ENCODE measurements at regions not wholly inside any gene's neighbourhood (a gene's known extent, or its start where the extent isn't known, plus 50 kb on each side); places are given as distances from the start of the nearest gene placed in this dataset.
"Not testable (repeated sequence)": the region's sequence is repeated elsewhere in the genome, so short reads cannot be mapped to it uniquely, and the experiment has no call there.

- Mint-ChIP-seq H3K4me3 (no peak overlapping the region), H3K36me3 (ENCODE audit: low read depth) (no peaks in the 10 kb centered on the region), H3K27ac (no peak overlapping the region), H3K4me1 (ENCODE audit: low read depth) (no peaks in the 10 kb centered on the region), H3K27me3 (ENCODE audit: low read depth) (no peaks in the 10 kb centered on the region), H3K9me3 (no peaks in the 10 kb centered on the region)
These were observed 104.4 kb downstream of the ACTL7B start for GRCh38 chr9:108751369-108751768.

DNA sequence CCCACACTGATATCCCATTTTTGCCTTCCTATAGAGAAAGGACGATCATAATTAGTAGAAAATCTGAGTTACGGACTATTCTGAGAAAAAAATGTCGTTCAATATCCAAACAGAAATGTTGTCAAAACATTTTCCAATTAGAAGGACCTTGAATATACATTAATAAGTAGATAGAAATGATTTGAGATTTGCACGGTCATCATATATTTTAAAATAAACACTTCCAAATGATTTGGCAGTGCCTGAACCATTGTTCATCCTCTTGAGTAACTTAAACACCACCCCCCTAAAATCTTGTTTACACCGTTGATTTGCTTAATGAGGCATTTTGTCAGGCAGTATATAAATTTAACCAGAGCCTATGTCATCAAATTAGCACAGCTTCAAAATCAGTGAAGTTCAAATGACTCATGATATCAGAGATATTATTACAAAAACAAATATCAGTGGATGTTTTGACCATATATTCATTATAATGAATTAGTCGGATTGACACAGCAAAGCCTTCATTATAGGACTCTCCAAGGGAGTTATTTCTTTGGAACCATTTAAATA lies 105.0 kb downstream of the ACTL7B start:
- H3K27me3 Mint-ChIP-seq (ENCODE audit: low read depth), result no peaks in the 10 kb centered on the region
- H3K9me3 Mint-ChIP-seq, result no peaks in the 10 kb centered on the region
- no peak overlapping the region for H3K27ac Mint-ChIP-seq
- no peak overlapping the region for H3K4me3 Mint-ChIP-seq
- H3K4me1 Mint-ChIP-seq (ENCODE audit: low read depth), result no peaks in the 10 kb centered on the region
- no peaks in the 10 kb centered on the region for H3K36me3 Mint-ChIP-seq (ENCODE audit: low read depth)

DNA sequence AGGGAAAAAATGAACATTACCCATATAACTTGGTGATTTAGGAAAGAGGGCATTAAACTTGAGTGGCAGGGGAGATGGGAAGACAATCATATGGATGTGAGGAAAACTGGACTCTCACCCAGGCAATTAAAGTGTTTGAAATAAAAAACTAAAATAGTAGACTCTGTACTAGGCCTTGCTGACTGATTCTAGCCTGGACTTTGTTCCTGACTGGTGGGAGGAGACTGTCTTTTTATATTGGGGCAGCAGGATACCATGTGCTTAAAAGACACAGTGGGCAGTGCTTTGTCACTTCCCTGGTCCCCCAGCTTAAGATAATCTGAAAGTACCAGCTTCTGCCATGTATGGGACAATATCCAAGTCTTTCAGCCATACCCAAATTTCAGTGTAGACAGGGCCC lies 107.0 kb downstream of the ACTL7B start:
- H3K4me3 Mint-ChIP-seq, result no peak overlapping the region
- H3K9me3 Mint-ChIP-seq, result no peaks in the 10 kb centered on the region
- no peak overlapping the region for H3K27ac Mint-ChIP-seq

GRCh38 chr9:108746864-108747263 lies 108.9 kb downstream of the ACTL7B start:
- no peaks in the 10 kb centered on the region for H3K9me3 Mint-ChIP-seq
- no peaks in the 10 kb centered on the region for H3K4me1 Mint-ChIP-seq (ENCODE audit: low read depth)
- H3K36me3 Mint-ChIP-seq (ENCODE audit: low read depth), result no peaks in the 10 kb centered on the region
- H3K27me3 Mint-ChIP-seq (ENCODE audit: low read depth), result no peaks in the 10 kb centered on the region
- H3K4me3 Mint-ChIP-seq, result no peak overlapping the region
- no peak overlapping the region for H3K27ac Mint-ChIP-seq

More for the DNA sequence above, 107.0 kb downstream of the ACTL7B start:
- no peaks in the 10 kb centered on the region for H3K27me3 Mint-ChIP-seq (ENCODE audit: low read depth)
- H3K36me3 Mint-ChIP-seq (ENCODE audit: low read depth), result no peaks in the 10 kb centered on the region
- no peaks in the 10 kb centered on the region for H3K4me1 Mint-ChIP-seq (ENCODE audit: low read depth)

- Mint-ChIP-seq H3K36me3 (ENCODE audit: low read depth) (no peaks in the 10 kb centered on the region), H3K4me1 (ENCODE audit: low read depth) (no peaks in the 10 kb centered on the region)
These were observed 109.8 kb downstream of the ACTL7B start for GRCh38 chr9:108746001-108746400.

DNA sequence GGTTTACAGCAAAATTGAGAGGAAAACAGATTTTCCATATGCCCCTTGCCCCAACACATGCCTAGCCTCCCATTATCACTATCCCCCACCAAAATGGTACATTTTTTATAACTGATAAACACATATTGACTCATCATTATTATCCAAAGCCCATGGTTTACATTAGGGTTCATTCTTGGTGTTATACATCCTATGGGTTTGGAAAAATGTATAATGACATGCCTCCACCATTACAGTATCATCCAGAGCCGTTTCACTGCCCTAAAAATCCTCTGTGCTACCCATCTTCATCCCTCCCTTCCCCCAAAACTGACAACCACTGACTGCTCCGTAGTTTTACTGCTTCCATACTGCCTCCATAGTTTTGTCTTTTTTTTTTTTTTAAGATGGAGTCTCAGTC lies 111.1 kb downstream of the ACTL7B start:
- no peaks in the 10 kb centered on the region for H3K36me3 Mint-ChIP-seq (ENCODE audit: low read depth)
- H3K27me3 Mint-ChIP-seq (ENCODE audit: low read depth), result no peaks in the 10 kb centered on the region
- H3K4me3 Mint-ChIP-seq, result no peak overlapping the region
- H3K27ac Mint-ChIP-seq, result no peak overlapping the region
- no peaks in the 10 kb centered on the region for H3K4me1 Mint-ChIP-seq (ENCODE audit: low read depth)
- H3K9me3 Mint-ChIP-seq, result no peaks in the 10 kb centered on the region

More at GRCh38 chr9:108746001-108746400, 109.8 kb downstream of the ACTL7B start:
- Mint-ChIP-seq H3K4me3 (no peak overlapping the region), H3K9me3 (no peaks in the 10 kb centered on the region), H3K27me3 (ENCODE audit: low read depth) (no peaks in the 10 kb centered on the region), H3K27ac (no peak overlapping the region)

GRCh38 chr9:108743901-108744371 lies 111.8 kb downstream of the ACTL7B start:
- Mint-ChIP-seq H3K9me3 (no peaks in the 10 kb centered on the region), H3K27me3 (ENCODE audit: low read depth) (no peaks in the 10 kb centered on the region), H3K36me3 (ENCODE audit: low read depth) (no peaks in the 10 kb centered on the region), H3K27ac (no peak overlapping the region), H3K4me3 (no peak overlapping the region), H3K4me1 (ENCODE audit: low read depth) (no peaks in the 10 kb centered on the region)

GRCh38 chr9:108743416-108743815 lies 112.4 kb downstream of the ACTL7B start:
- no peaks in the 10 kb centered on the region for H3K4me1 Mint-ChIP-seq (ENCODE audit: low read depth)
- H3K27me3 Mint-ChIP-seq (ENCODE audit: low read depth), result no peaks in the 10 kb centered on the region
- no peak overlapping the region for H3K27ac Mint-ChIP-seq
- H3K36me3 Mint-ChIP-seq (ENCODE audit: low read depth), result no peaks in the 10 kb centered on the region
- no peaks in the 10 kb centered on the region for H3K9me3 Mint-ChIP-seq
- H3K4me3 Mint-ChIP-seq, result no peak overlapping the region

DNA sequence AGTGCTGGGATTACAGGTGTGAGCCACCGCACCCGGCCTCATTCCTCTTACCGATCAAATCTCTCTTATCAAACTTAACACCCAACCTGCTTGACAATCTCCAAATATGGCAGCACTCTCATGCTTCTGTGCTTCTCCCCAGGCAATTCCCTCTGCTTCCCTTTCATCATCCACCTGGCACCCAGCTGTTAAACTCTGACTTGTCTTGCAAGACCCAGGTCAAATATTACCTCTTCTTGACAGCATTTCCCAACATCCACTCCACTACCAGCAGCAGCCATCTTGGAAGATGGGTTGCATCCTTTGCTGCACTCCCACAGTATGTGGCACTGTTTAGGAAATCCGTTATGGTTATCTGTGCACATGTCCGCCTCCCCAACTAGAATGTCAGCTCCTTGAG lies 113.6 kb downstream of the ACTL7B start:
- Mint-ChIP-seq H3K36me3 (ENCODE audit: low read depth) (no peaks in the 10 kb centered on the region), H3K9me3 (no peaks in the 10 kb centered on the region), H3K4me3 (no peak overlapping the region), H3K27me3 (ENCODE audit: low read depth) (no peaks in the 10 kb centered on the region), H3K27ac (no peak overlapping the region), H3K4me1 (ENCODE audit: low read depth) (no peaks in the 10 kb centered on the region)

- H3K27ac Mint-ChIP-seq; H3K4me3 Mint-ChIP-seq; H3K27me3 Mint-ChIP-seq (ENCODE audit: low read depth); H3K9me3 Mint-ChIP-seq; H3K4me1 Mint-ChIP-seq (ENCODE audit: low read depth); H3K36me3 Mint-ChIP-seq (ENCODE audit: low read depth): not testable (repeated sequence)
These were observed 124.5 kb downstream of the ACTL7B start for GRCh38 chr9:108731292-108731691.

- no peaks in the 10 kb centered on the region for H3K9me3 Mint-ChIP-seq
- no peak overlapping the region for H3K27ac Mint-ChIP-seq
These were observed 128.1 kb downstream of the ACTL7B start for GRCh38 chr9:108727580-108728111.

GRCh38 chr9:108724652-108725051 lies 131.1 kb downstream of the ACTL7B start:
- H3K9me3 Mint-ChIP-seq, result no peaks in the 10 kb centered on the region
- H3K27me3 Mint-ChIP-seq (ENCODE audit: low read depth), result no peaks in the 10 kb centered on the region
- H3K4me1 Mint-ChIP-seq (ENCODE audit: low read depth), result no peaks in the 10 kb centered on the region
- H3K4me3 Mint-ChIP-seq, result no peak overlapping the region
- no peak overlapping the region for H3K27ac Mint-ChIP-seq
- H3K36me3 Mint-ChIP-seq (ENCODE audit: low read depth), result no peaks in the 10 kb centered on the region

More at GRCh38 chr9:108727580-108728111, 128.1 kb downstream of the ACTL7B start:
- Mint-ChIP-seq H3K4me3 (no peak overlapping the region), H3K4me1 (ENCODE audit: low read depth) (no peaks in the 10 kb centered on the region), H3K36me3 (ENCODE audit: low read depth) (no peaks in the 10 kb centered on the region), H3K27me3 (ENCODE audit: low read depth) (no peaks in the 10 kb centered on the region)

DNA sequence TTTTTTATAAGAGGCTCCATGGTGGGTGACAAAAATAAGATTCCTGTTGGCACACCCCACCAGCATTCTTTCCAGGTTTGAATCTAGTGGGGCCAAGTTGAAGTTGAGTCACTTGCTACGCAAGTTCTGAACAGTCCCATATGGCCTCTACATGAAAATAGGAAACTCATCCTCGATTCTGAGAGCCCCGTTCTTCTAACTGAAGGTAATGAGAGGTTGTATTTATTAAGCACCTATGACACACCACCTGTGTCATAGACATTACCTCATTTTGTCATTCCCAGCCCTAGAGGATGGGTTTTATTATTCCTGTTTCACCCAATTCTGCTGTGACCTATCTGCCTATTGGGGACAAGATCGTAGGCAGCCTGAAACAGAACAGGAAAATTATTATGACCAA lies 131.7 kb downstream of the ACTL7B start:
- Mint-ChIP-seq H3K36me3 (ENCODE audit: low read depth) (no peaks in the 10 kb centered on the region), H3K9me3 (no peaks in the 10 kb centered on the region)

GRCh38 chr9:108722396-108722795 lies 133.4 kb downstream of the ACTL7B start:
- no peaks in the 10 kb centered on the region for H3K4me1 Mint-ChIP-seq (ENCODE audit: low read depth)

More for the DNA sequence above, 131.7 kb downstream of the ACTL7B start:
- H3K4me3 Mint-ChIP-seq, result no peak overlapping the region
- no peak overlapping the region for H3K27ac Mint-ChIP-seq
- H3K4me1 Mint-ChIP-seq (ENCODE audit: low read depth), result no peaks in the 10 kb centered on the region
- no peaks in the 10 kb centered on the region for H3K27me3 Mint-ChIP-seq (ENCODE audit: low read depth)

GRCh38 chr9:108720191-108720642 lies 135.6 kb downstream of the ACTL7B start:
- no peak overlapping the region for H3K4me3 Mint-ChIP-seq
- no peak overlapping the region for H3K27ac Mint-ChIP-seq
- H3K27me3 Mint-ChIP-seq (ENCODE audit: low read depth), result no peaks in the 10 kb centered on the region
- no peaks in the 10 kb centered on the region for H3K36me3 Mint-ChIP-seq (ENCODE audit: low read depth)
- no peaks in the 10 kb centered on the region for H3K4me1 Mint-ChIP-seq (ENCODE audit: low read depth)
- peaks cover 4% of the 10 kb centered on the region for H3K9me3 Mint-ChIP-seq

More at GRCh38 chr9:108722396-108722795, 133.4 kb downstream of the ACTL7B start:
- Mint-ChIP-seq H3K36me3 (ENCODE audit: low read depth) (no peaks in the 10 kb centered on the region), H3K27ac (no peak overlapping the region), H3K4me3 (no peak overlapping the region), H3K9me3 (peaks cover 3% of the 10 kb centered on the region), H3K27me3 (ENCODE audit: low read depth) (no peaks in the 10 kb centered on the region)
